BJ (cell line): ENCODE measurements at regions not wholly inside any gene's neighbourhood (a gene's known extent, or its start where the extent isn't known, plus 50 kb on each side); places are given as distances from the start of the nearest gene placed in this dataset. TPM values are rescaled to one million over a fixed set of nuclear protein-coding genes. Genes with fewer than 3 reads are reported as not detected.

Source experiments
- CTCF ChIA-PET: fragments of 350-600 bp; formaldehyde crosslinking; extraction: SDS; loops from one replicate; lab custom pipeline; 2021; ENCODE audit warnings: antibody characterized with exemption, inconsistent platforms; lab: Yijun Ruan, JAX
- POLR2A ChIA-PET: fragments of 300-600 bp; sonication (Branson Sonifier 250); formaldehyde crosslinking; extraction: SDS; loops from one replicate; lab custom pipeline; 2021; ENCODE audit warnings: antibody characterized with exemption; lab: Charles Lee
- DNase-seq: peaks from one replicate; pipeline ENCODE4 v3.0.0-alpha.2; 2011; ENCODE audit warnings: low read depth
- H3K27me3 ChIP-seq: 2 replicates; pipeline ENCODE4 v1.6.0; 2011; ENCODE audit warnings: low read length; ENCODE audit not compliant: control insufficient read depth, insufficient read depth
- H3K36me3 ChIP-seq: 2 replicates; pipeline ENCODE4 v1.5.1; 2011; ENCODE audit warnings: low read length; ENCODE audit not compliant: control insufficient read depth, insufficient read depth
- H3K4me3 ChIP-seq: 2 replicates; pipeline ENCODE4 v1.5.1; 2011; ENCODE audit warnings: low read depth, mild to moderate bottlenecking, control low read depth, low read length
- small RNA-seq: library from RNA; depleted of rRNA; stranded (forward); fragments of <200 nt; gene quantifications from one replicate; pipeline ENCODE3, GENCODE V24; 2012; ENCODE audit warnings: low replicate concordance, low read depth; ENCODE audit not compliant: insufficient read length
- TF ChIP-seq, protein P1 (sequence below): IDR thresholded peaks from 2 replicates; pipeline ENCODE4 v1.5.1; 2011; ENCODE audit warnings: low read depth, mild to moderate bottlenecking, control low read depth, inconsistent platforms, low read length, moderate library complexity; ENCODE audit not compliant: insufficient read depth

DNA sequence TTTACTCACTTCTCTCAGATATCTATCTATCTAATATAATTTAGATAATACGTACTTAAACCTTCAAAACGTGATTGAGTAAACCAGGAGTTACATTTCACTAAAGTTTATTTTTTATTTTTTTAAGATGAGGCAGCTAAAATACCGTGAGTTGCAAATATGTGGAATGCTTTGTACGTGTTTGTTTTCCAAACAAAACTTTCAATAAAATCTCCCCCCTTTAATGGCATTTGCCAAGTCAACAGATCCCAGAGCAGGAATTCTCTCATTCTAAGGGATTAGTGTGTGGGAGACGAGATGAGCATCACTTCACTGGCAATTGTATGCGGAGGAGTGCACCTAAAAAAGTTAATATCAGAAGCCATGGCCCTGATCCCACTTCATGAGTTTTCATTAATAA, 53.7 kb upstream of the MAGI2 start:
- Histone ChIP-seq H3K4me3 (no peak overlapping the region), H3K27me3 (no peaks in the 10 kb centered on the region), H3K36me3 (no peaks in the 10 kb centered on the region)
- ChIA-PET CTCF (interaction anchor here (0.6 kb wide), 1 partner anchor 59 kb away, joined by 3 read pairs; no protein-coding TSS in a partner anchor), POLR2A (no interaction called here)
- no peak for DNase-seq
- TF ChIP-seq, protein P1, sequence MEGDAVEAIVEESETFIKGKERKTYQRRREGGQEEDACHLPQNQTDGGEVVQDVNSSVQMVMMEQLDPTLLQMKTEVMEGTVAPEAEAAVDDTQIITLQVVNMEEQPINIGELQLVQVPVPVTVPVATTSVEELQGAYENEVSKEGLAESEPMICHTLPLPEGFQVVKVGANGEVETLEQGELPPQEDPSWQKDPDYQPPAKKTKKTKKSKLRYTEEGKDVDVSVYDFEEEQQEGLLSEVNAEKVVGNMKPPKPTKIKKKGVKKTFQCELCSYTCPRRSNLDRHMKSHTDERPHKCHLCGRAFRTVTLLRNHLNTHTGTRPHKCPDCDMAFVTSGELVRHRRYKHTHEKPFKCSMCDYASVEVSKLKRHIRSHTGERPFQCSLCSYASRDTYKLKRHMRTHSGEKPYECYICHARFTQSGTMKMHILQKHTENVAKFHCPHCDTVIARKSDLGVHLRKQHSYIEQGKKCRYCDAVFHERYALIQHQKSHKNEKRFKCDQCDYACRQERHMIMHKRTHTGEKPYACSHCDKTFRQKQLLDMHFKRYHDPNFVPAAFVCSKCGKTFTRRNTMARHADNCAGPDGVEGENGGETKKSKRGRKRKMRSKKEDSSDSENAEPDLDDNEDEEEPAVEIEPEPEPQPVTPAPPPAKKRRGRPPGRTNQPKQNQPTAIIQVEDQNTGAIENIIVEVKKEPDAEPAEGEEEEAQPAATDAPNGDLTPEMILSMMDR = no peak

DNA sequence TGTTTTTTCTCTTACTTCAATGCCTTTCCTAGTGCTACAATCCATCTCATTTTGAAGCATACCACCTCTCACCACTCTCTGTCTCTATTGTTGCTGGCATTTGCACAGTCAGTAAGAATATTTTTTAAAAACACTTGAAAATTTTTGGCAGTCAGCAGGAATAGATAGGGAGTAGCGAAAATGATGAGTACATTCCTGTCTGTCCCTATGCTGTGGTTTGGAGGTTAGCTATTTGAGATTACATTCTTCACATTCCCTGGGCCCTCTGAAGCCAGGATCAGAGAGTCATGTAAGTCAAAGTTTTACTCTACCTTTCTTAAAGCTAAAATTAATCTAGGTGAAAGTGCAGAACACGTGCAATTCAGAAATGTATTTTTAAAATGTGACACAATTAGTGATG, 53.0 kb upstream of the MAGI2 start:
- CTCF ChIA-PET = no interaction called here
- Histone ChIP-seq H3K4me3 (no peak overlapping the region), H3K36me3 (no peaks in the 10 kb centered on the region), H3K27me3 (no peaks in the 10 kb centered on the region)
- no peak for DNase-seq
- POLR2A ChIA-PET = no interaction called here
- TF ChIP-seq, protein P1 = no peak

DNA sequence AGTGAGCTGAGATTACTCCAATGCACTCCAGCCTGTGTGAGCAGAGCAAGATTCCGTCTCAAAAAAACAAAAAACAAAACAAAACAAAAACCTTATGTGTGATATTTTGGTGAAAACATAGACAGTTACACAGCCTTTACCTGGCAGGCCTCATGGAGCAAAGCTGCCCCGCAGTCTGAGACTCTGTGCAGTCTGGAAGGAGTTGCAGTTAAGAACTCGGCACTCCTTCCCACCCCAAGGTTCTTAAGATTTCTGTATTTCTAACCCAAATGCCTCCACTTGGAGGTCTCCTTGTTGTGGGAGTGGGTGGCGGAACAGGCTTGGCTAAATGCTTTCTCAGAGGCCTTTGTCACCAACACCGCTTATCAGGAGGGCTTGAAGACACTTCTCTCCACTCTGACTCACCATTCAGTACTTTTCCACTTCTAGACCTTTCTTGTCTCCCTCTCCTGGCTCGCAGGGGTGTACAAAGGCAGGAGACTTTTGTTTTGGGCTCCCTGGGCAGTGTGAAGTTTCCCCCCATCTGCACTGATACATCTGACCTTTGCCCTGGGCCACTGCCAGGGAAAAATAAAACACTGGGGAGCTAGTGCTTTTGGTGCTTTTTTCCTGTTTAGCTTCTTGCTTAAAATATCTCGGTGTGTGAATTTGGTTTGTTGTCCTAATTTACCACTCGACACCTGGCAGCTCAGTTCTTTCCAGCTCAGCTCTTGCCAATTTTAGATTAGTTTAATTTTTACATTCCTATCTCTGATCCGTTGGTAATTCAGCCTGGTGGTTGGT, 51.3 kb upstream of the MAGI2 start:
- no peaks in the 10 kb centered on the region for H3K27me3 ChIP-seq
- H3K36me3 ChIP-seq = no peaks in the 10 kb centered on the region
- POLR2A ChIA-PET = no interaction called here
- DNase-seq = no peak
- CTCF ChIA-PET = interaction anchor here (0.9 to 1.0 kb wide), 3 partner anchors 10 to 207 kb away, joined by 3 to 4 read pairs (median 3); no protein-coding TSS in a partner anchor
- no peak overlapping the region for H3K4me3 ChIP-seq
- TF ChIP-seq, protein P1 = no peak

Small RNA genes in the stretch of these regions (small RNA-seq; reads per million reads assigned to genes)
- not detected for gene RNA5SP234
- not detected for gene RNU6-849P
